Left ventricle myocardium inferior (tissue), 1 donor: ENCODE measurements at regions not wholly inside any gene's neighbourhood (a gene's known extent, or its start where the extent isn't known, plus 50 kb on each side); places are given as distances from the start of the nearest gene placed in this dataset.
A peak's percentile ranks its signal among the peaks of the same experiment; 100 is the strongest.

Experiments used
- DNase-seq: peaks from one replicate; pipeline ENCODE4 v3.0.0-alpha.2; 2020
- H3K27ac ChIP-seq: fragments of 200-600 bp; replicated peaks from 2 replicates; pipeline ENCODE4 v1.8.0; 2021
- H3K27me3 ChIP-seq: fragments of 200-600 bp; 2 replicates; pipeline ENCODE4 v1.8.0; 2021; ENCODE audit warnings: low read depth
- H3K36me3 ChIP-seq: fragments of 200-600 bp; 2 replicates; pipeline ENCODE4 v1.8.0; 2021
- H3K4me1 ChIP-seq: fragments of 200-600 bp; 2 replicates; pipeline ENCODE4 v1.8.0; 2021
- H3K4me3 ChIP-seq: fragments of 200-600 bp; 2 replicates; pipeline ENCODE4 v1.8.0; 2021; ENCODE audit warnings: mild to moderate bottlenecking, moderate library complexity
- H3K9me3 ChIP-seq: fragments of 200-600 bp; replicated peaks from 2 replicates; pipeline ENCODE4 v1.8.0; 2021
- intact Hi-C: fragments of 100-400 bp; cut with micrococcal nuclease; formaldehyde crosslinking; loops from one replicate; pipeline ENCODE4 v1.11.0; 2022
- TF ChIP-seq, protein P1 (sequence below): fragments of 200-600 bp; IDR thresholded peaks from 2 replicates; pipeline ENCODE4 v1.8.0; 2021; ENCODE audit warnings: antibody characterized with exemption, mild to moderate bottlenecking, borderline replicate concordance
- donor health status: DM: no; HTN: yes; CAD: no; lungs with severe emphysema.

DNA sequence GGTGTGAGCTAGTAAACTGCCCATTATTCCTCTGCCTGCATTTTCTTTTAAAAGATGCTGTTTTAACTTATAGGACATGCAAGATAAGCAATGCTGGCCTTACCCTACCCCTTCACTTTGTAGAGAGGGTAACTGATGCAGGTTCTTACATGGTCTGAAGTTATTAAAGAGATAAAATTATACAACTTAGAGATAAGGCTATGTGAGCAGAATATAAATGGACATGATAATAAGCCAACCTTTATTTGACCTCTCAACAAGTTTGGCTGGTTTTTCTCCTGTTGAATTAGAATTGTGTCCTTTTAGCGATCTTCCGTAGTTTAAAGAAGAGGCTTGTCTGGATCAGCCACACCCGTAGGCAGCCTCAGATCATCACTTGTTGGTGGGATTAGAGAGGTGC is 377.0 kb downstream of the BTBD3 start:
- Histone ChIP-seq H3K27me3 (no peaks in the 10 kb centered on the region), H3K36me3 (no peaks in the 10 kb centered on the region), H3K27ac (no peak overlapping the region), H3K4me1 (no peaks in the 10 kb centered on the region), H3K4me3 (no peak overlapping the region), H3K9me3 (peaks cover 52% of the 10 kb centered on the region)
- intact Hi-C loops: no loop called here
- TF ChIP-seq, protein P1, sequence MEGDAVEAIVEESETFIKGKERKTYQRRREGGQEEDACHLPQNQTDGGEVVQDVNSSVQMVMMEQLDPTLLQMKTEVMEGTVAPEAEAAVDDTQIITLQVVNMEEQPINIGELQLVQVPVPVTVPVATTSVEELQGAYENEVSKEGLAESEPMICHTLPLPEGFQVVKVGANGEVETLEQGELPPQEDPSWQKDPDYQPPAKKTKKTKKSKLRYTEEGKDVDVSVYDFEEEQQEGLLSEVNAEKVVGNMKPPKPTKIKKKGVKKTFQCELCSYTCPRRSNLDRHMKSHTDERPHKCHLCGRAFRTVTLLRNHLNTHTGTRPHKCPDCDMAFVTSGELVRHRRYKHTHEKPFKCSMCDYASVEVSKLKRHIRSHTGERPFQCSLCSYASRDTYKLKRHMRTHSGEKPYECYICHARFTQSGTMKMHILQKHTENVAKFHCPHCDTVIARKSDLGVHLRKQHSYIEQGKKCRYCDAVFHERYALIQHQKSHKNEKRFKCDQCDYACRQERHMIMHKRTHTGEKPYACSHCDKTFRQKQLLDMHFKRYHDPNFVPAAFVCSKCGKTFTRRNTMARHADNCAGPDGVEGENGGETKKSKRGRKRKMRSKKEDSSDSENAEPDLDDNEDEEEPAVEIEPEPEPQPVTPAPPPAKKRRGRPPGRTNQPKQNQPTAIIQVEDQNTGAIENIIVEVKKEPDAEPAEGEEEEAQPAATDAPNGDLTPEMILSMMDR: no peak
- no peak for DNase-seq

DNA sequence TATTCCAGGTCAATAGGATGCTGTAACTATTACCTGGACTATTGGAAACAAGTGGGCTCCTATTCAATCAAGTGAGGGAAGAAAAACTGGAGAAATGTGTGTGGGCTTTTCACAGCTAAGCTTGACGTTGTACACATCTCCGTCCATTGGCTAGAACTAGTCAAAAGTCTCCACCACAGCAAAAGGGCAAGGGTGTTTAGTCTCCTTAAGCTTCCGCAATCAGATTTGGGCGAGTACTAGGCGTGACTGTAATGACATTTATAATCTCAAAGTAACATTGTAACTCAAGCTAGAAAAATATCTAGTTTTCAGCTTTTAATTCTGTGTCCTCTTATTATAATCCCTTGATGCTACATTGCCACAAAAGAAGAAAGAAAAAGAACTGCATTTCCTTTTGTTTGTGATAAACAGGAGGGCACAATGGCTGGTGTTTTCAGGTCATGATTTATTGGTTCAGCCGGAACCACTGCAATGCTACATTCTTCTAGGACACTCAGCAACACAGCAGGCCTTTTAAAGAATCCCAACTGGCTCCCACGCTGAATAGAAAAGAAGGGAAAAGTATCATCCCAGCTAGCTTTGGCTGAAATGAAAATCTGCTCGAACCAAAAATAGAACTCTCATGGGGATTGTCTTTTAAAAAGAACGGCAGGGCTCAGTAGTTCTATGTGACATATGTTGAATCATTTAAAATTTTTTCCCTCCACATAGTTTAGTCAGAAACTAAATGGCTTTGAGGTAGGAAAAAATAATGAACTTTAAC is 387.7 kb downstream of the BTBD3 start:
- TF ChIP-seq, protein P1: no peak
- intact Hi-C loops: no loop called here
- H3K27ac ChIP-seq: peak overlapping the region; percentile 60

GRCh38 chr20:12306107-12306506 is 388.4 kb downstream of the BTBD3 start:
- H3K4me1 ChIP-seq: peaks cover 19% of the 10 kb centered on the region
- H3K4me3 ChIP-seq: no peak overlapping the region
- DNase-seq: no peak
- H3K9me3 ChIP-seq: peaks cover 19% of the 10 kb centered on the region
- no peaks in the 10 kb centered on the region for H3K27me3 ChIP-seq
- peak overlapping the region; percentile 60 for H3K27ac ChIP-seq
- TF ChIP-seq, protein P1: no peak
- intact Hi-C loops: no loop called here
- no peaks in the 10 kb centered on the region for H3K36me3 ChIP-seq

More for the DNA sequence above, 387.7 kb downstream of the BTBD3 start:
- H3K4me1 ChIP-seq: peaks cover 19% of the 10 kb centered on the region
- peaks cover 19% of the 10 kb centered on the region for H3K9me3 ChIP-seq
- no peak overlapping the region for H3K4me3 ChIP-seq
- H3K27me3 ChIP-seq: no peaks in the 10 kb centered on the region
- no peaks in the 10 kb centered on the region for H3K36me3 ChIP-seq
- DNase-seq: no peak

DNA sequence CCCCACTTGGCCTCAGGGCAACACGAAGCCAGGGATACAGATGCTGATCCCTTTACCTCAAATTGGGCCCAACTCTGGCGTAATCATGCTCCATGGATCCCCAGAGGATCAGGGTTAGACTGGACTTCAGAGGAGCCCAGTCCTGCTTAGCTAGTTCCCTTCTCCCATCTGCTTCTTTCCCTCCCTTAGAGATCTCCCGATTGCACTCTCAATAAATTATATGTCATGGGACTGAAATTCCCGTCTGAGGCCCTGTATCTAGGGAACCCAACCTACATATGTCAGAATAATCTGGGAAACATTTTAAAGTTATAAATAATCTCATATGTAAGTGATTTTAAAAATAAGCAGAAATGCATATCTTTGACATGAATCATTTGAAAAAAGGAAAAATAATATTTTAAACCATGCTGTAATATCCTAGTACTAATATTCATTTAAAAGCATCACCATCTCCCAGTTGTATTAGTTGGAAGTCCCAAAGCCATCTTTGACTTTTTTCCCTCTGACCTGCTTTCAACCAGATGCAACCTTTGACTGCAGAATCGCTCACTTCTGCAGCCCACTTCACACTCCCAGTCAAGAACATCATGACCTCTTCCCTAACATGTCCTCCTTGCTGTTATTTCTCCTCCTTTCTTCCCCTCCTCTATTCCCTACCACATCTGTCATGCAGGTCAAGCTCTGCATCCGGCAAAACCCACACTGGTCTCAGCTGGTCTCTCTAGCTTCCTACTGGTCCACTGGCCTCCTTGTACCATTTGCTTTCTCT is 393.6 kb downstream of the BTBD3 start:
- H3K4me3 ChIP-seq: no peak overlapping the region
- peaks cover 19% of the 10 kb centered on the region for H3K9me3 ChIP-seq
- H3K36me3 ChIP-seq: no peaks in the 10 kb centered on the region
- H3K4me1 ChIP-seq: peaks cover 3% of the 10 kb centered on the region
- H3K27ac ChIP-seq: no peak overlapping the region
- no peaks in the 10 kb centered on the region for H3K27me3 ChIP-seq
- TF ChIP-seq, protein P1: no peak
- intact Hi-C loops: no loop called here
- no peak for DNase-seq

GRCh38 chr20:12315652-12316051 is 398.0 kb downstream of the BTBD3 start:
- Histone ChIP-seq H3K27ac (no peak overlapping the region), H3K36me3 (no peaks in the 10 kb centered on the region), H3K9me3 (no peaks in the 10 kb centered on the region), H3K27me3 (no peaks in the 10 kb centered on the region), H3K4me1 (no peaks in the 10 kb centered on the region), H3K4me3 (no peak overlapping the region)
- DNase-seq: no peak
- intact Hi-C loops: no loop called here
- TF ChIP-seq, protein P1: no peak
